Testis (tissue), 2 donors: ENCODE measurements at regions not wholly inside any gene's neighbourhood (a gene's known extent, or its start where the extent isn't known, plus 50 kb on each side); places are given as distances from the start of the nearest gene placed in this dataset.

Experiments
- CTCF ChIP-seq, 3 experiments: fragments of 450-650 bp in 2 of 3; fragments of 200-600 bp in 1 of 3; sonication (generic) in 1 of 3; IDR thresholded peaks; one replicate each; pipeline ENCODE4 v1.5.1; 2016 to 2019; ENCODE audit warnings: antibody characterized with exemption in 3 of 3, mild to moderate bottlenecking in 2 of 3, moderate library complexity in 1 of 3
- POLR2A ChIP-seq: fragments of 450-650 bp; IDR thresholded peaks from one replicate; pipeline ENCODE4 v1.6.1; 2017; ENCODE audit warnings: antibody characterized with exemption, mild to moderate bottlenecking, moderate library complexity

- TF ChIP-seq CTCF (IDR thresholded peaks at IDR 0.05) (no peak), POLR2A (no peak)
These were observed 178.6 kb downstream of the RFPL4B start for GRCh38 chr6:112525749-112526148.
